WI38 (cell line): ENCODE measurements at regions not wholly inside any gene's neighbourhood (a gene's known extent, or its start where the extent isn't known, plus 50 kb on each side); places are given as distances from the start of the nearest gene placed in this dataset.
"Not testable (repeated sequence)": the region's sequence is repeated elsewhere in the genome, so short reads cannot be mapped to it uniquely, and the experiment has no call there.

Experiments
- H3K4me3 ChIP-seq: 2 replicates; pipeline ENCODE4 v1.5.1; 2011; ENCODE audit warnings: low read depth, mild to moderate bottlenecking, control low read depth, low read length
- TF ChIP-seq, protein P1 (sequence below): IDR thresholded peaks from 2 replicates; pipeline ENCODE4 v1.5.1; 2012; ENCODE audit warnings: low read depth, mild to moderate bottlenecking, control low read depth, low read length

DNA sequence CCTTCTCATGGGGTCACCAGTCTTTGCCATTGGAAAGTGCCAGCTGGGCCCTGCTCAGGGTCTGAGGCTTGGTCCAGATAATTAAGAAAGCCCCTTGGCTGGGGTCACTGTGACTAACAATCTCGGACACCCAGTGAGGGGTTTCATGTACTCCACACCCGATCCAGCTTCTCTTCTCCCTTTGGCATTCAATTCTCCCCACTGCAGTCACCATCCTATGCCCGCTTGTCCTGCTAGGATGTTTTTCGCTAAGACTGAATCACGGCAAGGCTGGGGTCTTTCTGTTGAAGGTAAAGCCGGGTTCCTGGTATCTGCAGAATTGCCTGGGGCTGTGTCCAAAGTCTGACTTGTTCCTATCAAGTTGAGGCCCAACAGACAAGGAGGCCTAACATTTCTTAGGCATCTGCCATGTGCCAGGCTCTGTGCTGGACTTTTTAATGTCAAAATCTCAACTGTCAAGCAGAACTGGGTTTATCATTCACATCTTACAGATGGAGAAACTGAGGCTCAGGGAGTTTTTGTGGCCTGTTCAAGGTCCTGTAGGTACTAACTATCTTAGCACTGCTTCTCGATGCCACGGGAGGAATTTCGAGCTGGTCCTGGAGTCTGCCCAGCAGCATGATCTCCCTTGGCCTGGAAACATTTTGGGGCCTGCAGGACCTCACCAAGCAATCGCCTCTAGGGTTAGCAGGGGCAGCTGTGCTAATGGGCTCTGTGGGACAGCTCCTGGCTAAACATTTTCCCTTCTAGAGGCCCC, 142.0 kb upstream of the ALDH1B1 start:
- TF ChIP-seq, protein P1, sequence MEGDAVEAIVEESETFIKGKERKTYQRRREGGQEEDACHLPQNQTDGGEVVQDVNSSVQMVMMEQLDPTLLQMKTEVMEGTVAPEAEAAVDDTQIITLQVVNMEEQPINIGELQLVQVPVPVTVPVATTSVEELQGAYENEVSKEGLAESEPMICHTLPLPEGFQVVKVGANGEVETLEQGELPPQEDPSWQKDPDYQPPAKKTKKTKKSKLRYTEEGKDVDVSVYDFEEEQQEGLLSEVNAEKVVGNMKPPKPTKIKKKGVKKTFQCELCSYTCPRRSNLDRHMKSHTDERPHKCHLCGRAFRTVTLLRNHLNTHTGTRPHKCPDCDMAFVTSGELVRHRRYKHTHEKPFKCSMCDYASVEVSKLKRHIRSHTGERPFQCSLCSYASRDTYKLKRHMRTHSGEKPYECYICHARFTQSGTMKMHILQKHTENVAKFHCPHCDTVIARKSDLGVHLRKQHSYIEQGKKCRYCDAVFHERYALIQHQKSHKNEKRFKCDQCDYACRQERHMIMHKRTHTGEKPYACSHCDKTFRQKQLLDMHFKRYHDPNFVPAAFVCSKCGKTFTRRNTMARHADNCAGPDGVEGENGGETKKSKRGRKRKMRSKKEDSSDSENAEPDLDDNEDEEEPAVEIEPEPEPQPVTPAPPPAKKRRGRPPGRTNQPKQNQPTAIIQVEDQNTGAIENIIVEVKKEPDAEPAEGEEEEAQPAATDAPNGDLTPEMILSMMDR, result no peak
- no peak overlapping the region for H3K4me3 ChIP-seq

DNA sequence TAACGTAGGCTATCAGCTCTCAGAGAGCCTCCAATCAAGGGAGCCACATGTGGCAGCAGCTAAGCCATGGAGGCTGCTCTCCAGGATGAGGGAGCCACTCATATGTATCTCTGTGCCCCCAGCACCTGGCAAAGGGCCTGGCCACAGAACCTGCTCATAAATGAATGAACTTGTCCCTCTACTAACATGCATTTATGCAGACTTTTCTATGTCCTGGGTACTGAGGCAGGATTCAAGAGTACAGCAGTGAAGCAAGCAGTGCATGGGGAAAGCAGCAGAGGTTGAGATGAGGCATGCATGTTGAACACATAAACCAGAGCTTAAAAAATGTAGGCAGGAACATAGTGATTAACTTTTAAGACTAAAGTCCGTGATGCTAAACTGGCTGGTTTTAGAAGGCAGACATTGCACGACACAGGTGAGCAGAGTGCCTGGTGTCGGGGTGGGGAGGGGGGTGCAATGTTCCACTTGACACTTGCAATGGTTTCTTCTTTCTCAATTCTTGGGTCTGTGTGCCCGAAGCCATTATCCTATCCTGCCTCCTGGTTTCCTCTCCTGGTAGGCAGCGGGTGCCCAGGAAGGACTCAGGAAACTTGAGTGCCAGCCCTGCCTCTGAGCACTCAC, 142.8 kb upstream of the ALDH1B1 start:
- H3K4me3 ChIP-seq, result no peak overlapping the region
- TF ChIP-seq, protein P1, result no peak

DNA sequence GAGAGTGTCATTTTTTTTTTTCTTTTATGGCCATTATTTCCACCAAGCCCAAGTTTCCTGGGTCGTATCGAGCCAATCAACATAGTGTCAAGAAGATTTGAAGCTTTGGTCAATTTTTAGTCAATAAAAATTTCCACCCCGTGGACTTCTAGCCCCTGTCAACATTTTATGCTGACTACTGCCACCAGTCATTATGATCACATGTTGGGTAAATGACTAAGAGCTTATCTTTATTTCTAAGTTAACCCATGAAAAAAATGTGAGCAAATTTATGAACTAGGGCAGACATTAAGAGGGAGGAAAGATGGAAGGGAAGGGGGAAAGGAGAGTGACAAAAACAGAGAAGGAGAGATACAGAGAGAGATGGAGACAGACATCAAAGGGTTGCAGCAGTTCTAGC, 143.5 kb upstream of the ALDH1B1 start:
- TF ChIP-seq, protein P1, result no peak
- H3K4me3 ChIP-seq, result no peak overlapping the region

DNA sequence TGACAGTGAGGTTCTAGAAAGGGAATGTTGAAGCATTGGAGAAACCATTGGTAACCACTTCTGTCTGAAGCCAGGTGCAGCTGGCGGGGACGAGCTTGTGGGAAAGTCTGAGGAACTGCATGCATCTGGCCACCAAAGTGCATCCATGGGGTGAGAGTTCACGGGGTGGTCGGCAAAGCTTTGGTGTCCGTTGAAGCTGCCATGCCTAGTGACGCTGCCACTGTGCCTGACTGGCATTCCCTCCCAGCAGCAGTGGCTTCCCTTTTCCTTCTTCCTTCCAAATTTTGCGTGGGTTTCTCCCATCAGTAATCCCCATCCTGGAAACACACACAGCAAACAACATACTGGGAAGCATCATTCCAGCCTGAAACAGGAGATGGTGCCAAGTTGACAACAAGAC, 145.7 kb upstream of the ALDH1B1 start:
- H3K4me3 ChIP-seq, result no peak overlapping the region
- TF ChIP-seq, protein P1, result no peak

DNA sequence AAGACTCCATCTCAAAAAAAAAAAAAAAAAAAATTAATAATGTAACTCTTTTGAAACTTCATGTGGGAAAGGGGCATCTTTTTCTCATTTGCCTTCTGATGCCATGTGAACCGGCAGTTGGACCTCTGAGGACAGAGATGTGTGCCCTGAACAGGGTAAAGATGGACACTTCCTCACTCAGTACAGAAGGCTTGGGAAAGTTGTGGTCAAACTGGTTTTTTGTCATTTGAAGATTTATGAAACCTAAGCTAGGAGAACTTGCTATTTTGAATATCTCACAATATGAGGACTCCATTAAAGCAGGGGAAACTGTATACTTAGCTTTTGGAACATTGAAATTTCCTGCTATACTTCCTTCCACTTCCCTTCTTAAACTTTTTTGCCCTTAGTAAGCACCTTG, 147.5 kb upstream of the ALDH1B1 start:
- H3K4me3 ChIP-seq, result no peak overlapping the region
- TF ChIP-seq, protein P1, result no peak

DNA sequence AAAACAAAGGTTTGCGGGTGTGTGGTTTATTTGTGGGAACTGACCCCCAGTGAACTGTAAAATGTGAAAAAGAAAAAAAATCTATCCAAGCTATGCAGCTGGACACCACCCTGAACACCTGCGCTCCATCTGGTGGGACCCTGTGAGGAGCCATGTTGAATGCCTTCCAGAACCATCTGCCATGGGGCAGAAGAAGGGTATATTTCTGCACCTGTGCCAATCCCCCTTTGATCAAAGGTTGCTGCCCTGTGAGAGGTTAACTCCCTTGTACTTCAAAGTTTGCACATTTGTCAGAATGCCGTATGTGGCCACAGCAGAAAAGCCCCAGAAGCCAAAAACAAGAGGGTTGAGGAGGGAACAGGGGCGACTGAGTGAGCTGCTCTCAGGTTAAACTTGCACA, 148.5 kb upstream of the ALDH1B1 start:
- TF ChIP-seq, protein P1, result no peak
- no peak overlapping the region for H3K4me3 ChIP-seq

DNA sequence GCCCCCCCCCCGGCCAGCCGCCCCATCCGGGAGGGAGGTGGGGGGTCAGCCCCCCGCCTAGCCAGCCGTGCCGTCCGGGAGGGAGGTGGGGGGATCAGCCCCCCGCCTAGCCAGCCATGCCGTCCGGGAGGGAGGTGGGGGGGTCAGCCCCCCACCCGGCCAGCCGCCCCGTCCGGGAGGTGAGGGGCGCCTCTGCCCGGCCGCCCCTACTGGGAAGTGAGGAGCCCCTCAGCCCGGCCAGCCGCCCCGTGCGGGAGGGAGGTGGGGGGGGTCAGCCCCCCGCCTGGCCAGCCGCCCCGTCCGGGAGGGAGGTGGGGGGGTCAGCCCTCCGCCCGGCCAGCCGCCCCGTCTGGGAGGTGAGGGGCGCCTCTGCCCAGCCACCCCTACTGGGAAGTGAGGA, 150.4 kb upstream of the ALDH1B1 start:
- not testable (repeated sequence) for H3K4me3 ChIP-seq
